Endodermal cell (in vitro differentiated cells): ENCODE measurements at regions not wholly inside any gene's neighbourhood (a gene's known extent, or its start where the extent isn't known, plus 50 kb on each side); places are given as distances from the start of the nearest gene placed in this dataset.

ENCODE experiments used
- DNase-seq: peaks from one replicate; pipeline ENCODE4 v3.0.0-alpha.2; 2017
- H3K27ac ChIP-seq: 2 replicates; pipeline ENCODE4 v1.5.1; 2013; ENCODE audit warnings: mild to moderate bottlenecking, low read depth, low read length, moderate library complexity
- H3K27me3 ChIP-seq: 2 replicates; pipeline ENCODE4 v1.6.1; 2013; ENCODE audit warnings: mild to moderate bottlenecking, low read length, moderate library complexity; ENCODE audit not compliant: insufficient read depth, control insufficient read depth, poor library complexity, severe bottlenecking
- H3K36me3 ChIP-seq: 2 replicates; pipeline ENCODE4 v1.7.0; 2013; ENCODE audit warnings: mild to moderate bottlenecking, low read length, moderate library complexity; ENCODE audit not compliant: control insufficient read depth, insufficient read depth
- H3K4me1 ChIP-seq: one replicate; pipeline ENCODE4 v1.7.0; 2013; ENCODE audit warnings: low read length; ENCODE audit not compliant: control insufficient read depth, insufficient read depth
- H3K4me3 ChIP-seq: 2 replicates; pipeline ENCODE4 v1.5.1; 2013; ENCODE audit warnings: mild to moderate bottlenecking, low read length, moderate library complexity
- H3K9ac ChIP-seq: 2 replicates; pipeline ENCODE4 v1.6.1; 2013; ENCODE audit warnings: mild to moderate bottlenecking, low read length, moderate library complexity; ENCODE audit not compliant: poor library complexity, severe bottlenecking; ENCODE audit errors: extremely low read depth
- H3K9me3 ChIP-seq: 2 replicates; pipeline ENCODE4 v1.6.1; 2013; ENCODE audit warnings: mild to moderate bottlenecking, low read length, moderate library complexity; ENCODE audit not compliant: control insufficient read depth
- H3K27ac Mint-ChIP-seq: 2 replicates; pipeline ENCODE4 v1.8.0; 2020; ENCODE audit warnings: mixed read lengths
- H3K27me3 Mint-ChIP-seq: 2 replicates; pipeline ENCODE4 v1.8.0; 2021; ENCODE audit warnings: mild to moderate bottlenecking, mixed read lengths; ENCODE audit not compliant: insufficient read depth
- H3K36me3 Mint-ChIP-seq: 2 replicates; pipeline ENCODE4 v1.8.0; 2020; ENCODE audit warnings: low read depth, mixed read lengths
- H3K4me1 Mint-ChIP-seq: 2 replicates; pipeline ENCODE4 v1.8.0; 2020; ENCODE audit warnings: mixed read lengths
- H3K4me3 Mint-ChIP-seq: 2 replicates; pipeline ENCODE4 v1.8.0; 2020; ENCODE audit warnings: mild to moderate bottlenecking, moderate library complexity, mixed read lengths
- H3K9me3 Mint-ChIP-seq: 2 replicates; pipeline ENCODE4 v1.8.0; 2020; ENCODE audit warnings: mild to moderate bottlenecking, mixed read lengths
- WGBS, 2 experiments: methylation state at CpG; one replicate each; pipeline versions ENCODE4 v1.1.5 to v1.1.7; 2013; ENCODE audit warnings: missing lambda C conversion rate in 2 of 2, mixed read lengths in 1 of 2; ENCODE audit not compliant: insufficient coverage in 1 of 2, insufficient read length in 1 of 2; 5-methylcytosine and 5-hydroxymethylcytosine counted together
- TF ChIP-seq, protein P1 (sequence below): fragments of 200-600 bp; sonication (generic); conservative IDR thresholded peaks from 2 replicates; pipeline ENCODE4 v1.5.0; 2021; ENCODE audit warnings: antibody characterized with exemption, mild to moderate bottlenecking

DNA sequence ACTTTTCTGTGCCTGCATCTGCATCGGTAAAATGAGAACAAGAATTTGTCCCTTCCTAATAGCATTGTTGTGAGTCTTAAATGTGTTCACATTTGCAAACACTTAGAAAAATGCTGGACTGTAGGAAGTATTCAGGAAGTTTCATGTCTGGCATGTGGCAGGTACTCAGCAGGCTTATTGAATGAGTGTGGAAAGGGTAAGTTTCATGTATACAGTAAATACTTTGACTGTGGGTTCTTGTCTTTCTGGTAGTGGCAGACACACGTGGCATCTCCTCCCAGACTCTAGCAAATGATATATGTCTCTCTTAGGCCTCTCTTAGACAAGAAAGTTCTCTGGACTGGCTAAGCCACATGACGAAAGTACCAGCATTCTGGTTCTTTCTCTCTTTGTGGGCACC, 179.2 kb downstream of the C11orf91 start:
- Histone ChIP-seq H3K4me3 (no peak overlapping the region), H3K27ac (no peak overlapping the region), H3K9me3 (no peaks in the 10 kb centered on the region), H3K4me1 (no peaks in the 10 kb centered on the region), H3K27me3 (no peaks in the 10 kb centered on the region), H3K9ac (no peak overlapping the region), H3K36me3 (no peaks in the 10 kb centered on the region)
- H3K27ac Mint-ChIP-seq, result no peak overlapping the region
- no peaks in the 10 kb centered on the region for H3K4me1 Mint-ChIP-seq
- 80 to 90% methylated on average over 3 of the region's 3 CpGs for WGBS, 2 experiments
- no peaks in the 10 kb centered on the region for H3K9me3 Mint-ChIP-seq
- TF ChIP-seq, protein P1, sequence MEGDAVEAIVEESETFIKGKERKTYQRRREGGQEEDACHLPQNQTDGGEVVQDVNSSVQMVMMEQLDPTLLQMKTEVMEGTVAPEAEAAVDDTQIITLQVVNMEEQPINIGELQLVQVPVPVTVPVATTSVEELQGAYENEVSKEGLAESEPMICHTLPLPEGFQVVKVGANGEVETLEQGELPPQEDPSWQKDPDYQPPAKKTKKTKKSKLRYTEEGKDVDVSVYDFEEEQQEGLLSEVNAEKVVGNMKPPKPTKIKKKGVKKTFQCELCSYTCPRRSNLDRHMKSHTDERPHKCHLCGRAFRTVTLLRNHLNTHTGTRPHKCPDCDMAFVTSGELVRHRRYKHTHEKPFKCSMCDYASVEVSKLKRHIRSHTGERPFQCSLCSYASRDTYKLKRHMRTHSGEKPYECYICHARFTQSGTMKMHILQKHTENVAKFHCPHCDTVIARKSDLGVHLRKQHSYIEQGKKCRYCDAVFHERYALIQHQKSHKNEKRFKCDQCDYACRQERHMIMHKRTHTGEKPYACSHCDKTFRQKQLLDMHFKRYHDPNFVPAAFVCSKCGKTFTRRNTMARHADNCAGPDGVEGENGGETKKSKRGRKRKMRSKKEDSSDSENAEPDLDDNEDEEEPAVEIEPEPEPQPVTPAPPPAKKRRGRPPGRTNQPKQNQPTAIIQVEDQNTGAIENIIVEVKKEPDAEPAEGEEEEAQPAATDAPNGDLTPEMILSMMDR, result no peak
- no peaks in the 10 kb centered on the region for H3K27me3 Mint-ChIP-seq
- H3K36me3 Mint-ChIP-seq, result no peaks in the 10 kb centered on the region
- DNase-seq, result no peak
- no peak overlapping the region for H3K4me3 Mint-ChIP-seq

- DNase-seq, result no peak
- no peak overlapping the region for H3K4me3 Mint-ChIP-seq
- H3K9me3 Mint-ChIP-seq, result no peaks in the 10 kb centered on the region
- H3K27me3 Mint-ChIP-seq, result no peaks in the 10 kb centered on the region
- H3K36me3 Mint-ChIP-seq, result no peaks in the 10 kb centered on the region
- Histone ChIP-seq H3K4me3 (no peak overlapping the region), H3K9me3 (no peaks in the 10 kb centered on the region), H3K9ac (no peak overlapping the region), H3K36me3 (no peaks in the 10 kb centered on the region), H3K27me3 (no peaks in the 10 kb centered on the region), H3K27ac (no peak overlapping the region), H3K4me1 (no peaks in the 10 kb centered on the region)
- TF ChIP-seq, protein P1, result no peak
- no peak overlapping the region for H3K27ac Mint-ChIP-seq
- WGBS, 2 experiments, result 60% methylated on average over 1 of the region's 1 CpG; no CpG with 5 or more reads in 1 of the 2 experiments
- no peaks in the 10 kb centered on the region for H3K4me1 Mint-ChIP-seq
These were observed 180.5 kb downstream of the C11orf91 start for GRCh38 chr11:33520112-33520511.

DNA sequence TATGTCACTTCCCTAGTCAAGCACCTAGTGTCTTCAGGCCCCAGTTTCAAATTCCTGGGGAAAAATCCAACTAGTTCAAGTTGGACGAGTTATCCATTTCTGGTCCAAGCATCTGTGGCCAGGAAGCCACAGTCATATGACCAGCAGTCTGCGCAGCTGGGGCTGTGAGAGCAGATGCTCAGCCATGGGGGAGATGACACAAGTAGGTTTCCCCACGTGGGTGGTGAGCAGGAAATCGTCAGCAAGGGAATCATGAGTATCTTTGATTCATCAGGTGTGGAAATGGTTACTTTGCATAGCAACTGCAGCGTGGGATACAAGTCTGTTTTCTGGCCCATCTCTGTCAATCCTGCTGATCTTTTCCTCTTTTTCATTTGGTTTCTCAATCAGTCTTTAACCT, 185.3 kb downstream of the C11orf91 start:
- no peaks in the 10 kb centered on the region for H3K36me3 Mint-ChIP-seq
- H3K4me3 ChIP-seq, result no peak overlapping the region
- 81 to 87% methylated on average over 5 of the region's 5 CpGs for WGBS, 2 experiments
- no peaks in the 10 kb centered on the region for H3K9me3 Mint-ChIP-seq
- no peaks in the 10 kb centered on the region for H3K36me3 ChIP-seq
- H3K4me3 Mint-ChIP-seq, result no peak overlapping the region
- TF ChIP-seq, protein P1, result no peak
- H3K27me3 ChIP-seq, result no peaks in the 10 kb centered on the region
- no peaks in the 10 kb centered on the region for H3K27me3 Mint-ChIP-seq
- H3K9ac ChIP-seq, result no peak overlapping the region
- no peaks in the 10 kb centered on the region for H3K4me1 Mint-ChIP-seq
- H3K4me1 ChIP-seq, result no peaks in the 10 kb centered on the region
- DNase-seq, result no peak
- H3K27ac Mint-ChIP-seq, result no peak overlapping the region
- no peak overlapping the region for H3K27ac ChIP-seq
- no peaks in the 10 kb centered on the region for H3K9me3 ChIP-seq
